ENCODE measurements at regions not wholly inside any gene's neighbourhood (a gene's known extent, or its start where the extent isn't known, plus 50 kb on each side); places are given as distances from the start of the nearest gene placed in this dataset.

GRCh38 chr2:147506889-147507288, 337.9 kb upstream of the ACVR2A start:
- DNase-seq (ENCODE audit: low spot score in 2 of 2) = no peak
- Histone ChIP-seq H3K4me1 (no peaks in the 10 kb centered on the region), H3K27ac (no peak overlapping the region), H3K4me3 (no peak overlapping the region), H3K9me3 (no peaks in the 10 kb centered on the region), H3K36me3 (no peaks in the 10 kb centered on the region), H3K27me3 (no peaks in the 10 kb centered on the region)
- TF ChIP-seq POLR2AphosphoS5 (IDR thresholded peaks at IDR 0.05) = no peak
- TF ChIP-seq POLR2A (IDR thresholded peaks at IDR 0.05) = no peak
- TF ChIP-seq, protein P1, sequence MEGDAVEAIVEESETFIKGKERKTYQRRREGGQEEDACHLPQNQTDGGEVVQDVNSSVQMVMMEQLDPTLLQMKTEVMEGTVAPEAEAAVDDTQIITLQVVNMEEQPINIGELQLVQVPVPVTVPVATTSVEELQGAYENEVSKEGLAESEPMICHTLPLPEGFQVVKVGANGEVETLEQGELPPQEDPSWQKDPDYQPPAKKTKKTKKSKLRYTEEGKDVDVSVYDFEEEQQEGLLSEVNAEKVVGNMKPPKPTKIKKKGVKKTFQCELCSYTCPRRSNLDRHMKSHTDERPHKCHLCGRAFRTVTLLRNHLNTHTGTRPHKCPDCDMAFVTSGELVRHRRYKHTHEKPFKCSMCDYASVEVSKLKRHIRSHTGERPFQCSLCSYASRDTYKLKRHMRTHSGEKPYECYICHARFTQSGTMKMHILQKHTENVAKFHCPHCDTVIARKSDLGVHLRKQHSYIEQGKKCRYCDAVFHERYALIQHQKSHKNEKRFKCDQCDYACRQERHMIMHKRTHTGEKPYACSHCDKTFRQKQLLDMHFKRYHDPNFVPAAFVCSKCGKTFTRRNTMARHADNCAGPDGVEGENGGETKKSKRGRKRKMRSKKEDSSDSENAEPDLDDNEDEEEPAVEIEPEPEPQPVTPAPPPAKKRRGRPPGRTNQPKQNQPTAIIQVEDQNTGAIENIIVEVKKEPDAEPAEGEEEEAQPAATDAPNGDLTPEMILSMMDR (IDR thresholded peaks at IDR 0.05) = no peak
- intact Hi-C loops (cut with DNase I; ENCODE audit: low total_unique reads) = no loop called here

- Histone ChIP-seq H3K27me3 (no peaks in the 10 kb centered on the region), H3K4me1 (no peaks in the 10 kb centered on the region), H3K36me3 (no peaks in the 10 kb centered on the region), H3K4me3 (no peak overlapping the region), H3K27ac (no peak overlapping the region), H3K9me3 (no peaks in the 10 kb centered on the region)
- intact Hi-C loops (cut with DNase I; ENCODE audit: low total_unique reads) = no loop called here
- DNase-seq (ENCODE audit: low spot score in 2 of 2) = no peak
- TF ChIP-seq, protein P1 (IDR thresholded peaks at IDR 0.05) = no peak
- TF ChIP-seq POLR2A (IDR thresholded peaks at IDR 0.05) (no peak), POLR2AphosphoS5 (IDR thresholded peaks at IDR 0.05) (no peak)
Observed at GRCh38 chr2:147502711-147503290, 342.0 kb upstream of the ACVR2A start.

- intact Hi-C loops (cut with DNase I; ENCODE audit: low total_unique reads) = no loop called here
- no peak overlapping the region for H3K27ac ChIP-seq
Observed at GRCh38 chr2:147501968-147502367, 342.9 kb upstream of the ACVR2A start.

DNA sequence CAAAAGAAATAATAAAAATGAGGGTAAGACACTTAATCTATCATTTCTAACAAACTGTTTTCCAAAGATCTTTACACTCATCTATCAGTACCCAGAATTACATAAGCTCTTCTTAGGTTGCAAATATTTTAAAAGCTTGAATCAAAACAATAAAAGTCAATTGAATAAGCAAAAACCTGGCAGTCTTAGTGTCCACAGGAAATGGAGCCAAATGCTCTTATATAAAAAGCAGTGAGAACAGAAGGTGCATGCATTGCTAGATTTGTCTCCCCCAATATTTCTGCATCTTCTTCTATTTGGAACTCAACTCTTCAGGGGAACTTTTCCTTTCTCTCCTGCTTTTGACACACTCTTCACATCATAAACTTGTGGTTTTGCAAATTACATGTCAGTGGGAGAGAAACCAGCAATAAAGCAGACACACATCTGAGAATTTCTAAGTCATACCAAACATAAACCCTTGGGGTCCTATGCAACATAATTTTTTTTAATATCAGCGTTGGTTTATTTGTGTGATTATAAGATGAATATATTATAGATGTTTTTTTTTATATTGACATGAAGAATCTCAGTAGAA, 343.9 kb upstream of the ACVR2A start:
- TF ChIP-seq POLR2AphosphoS5 (IDR thresholded peaks at IDR 0.05) (no peak), POLR2A (IDR thresholded peaks at IDR 0.05) (no peak)
- TF ChIP-seq, protein P1 (IDR thresholded peaks at IDR 0.05) = no peak

More at GRCh38 chr2:147501968-147502367, 342.9 kb upstream of the ACVR2A start:
- no peak for DNase-seq (ENCODE audit: low spot score in 2 of 2)
- no peak overlapping the region for H3K4me3 ChIP-seq
- no peaks in the 10 kb centered on the region for H3K4me1 ChIP-seq
- TF ChIP-seq, protein P1 (IDR thresholded peaks at IDR 0.05) = no peak
- TF ChIP-seq POLR2A (IDR thresholded peaks at IDR 0.05) = no peak
- no peak for TF ChIP-seq POLR2AphosphoS5 (IDR thresholded peaks at IDR 0.05)
- no peaks in the 10 kb centered on the region for H3K36me3 ChIP-seq
- H3K27me3 ChIP-seq = no peaks in the 10 kb centered on the region
- H3K9me3 ChIP-seq = no peaks in the 10 kb centered on the region

GRCh38 chr2:147500229-147500628, 344.6 kb upstream of the ACVR2A start:
- TF ChIP-seq, protein P1 (IDR thresholded peaks at IDR 0.05) = no peak
- TF ChIP-seq POLR2AphosphoS5 (IDR thresholded peaks at IDR 0.05) = no peak
- TF ChIP-seq POLR2A (IDR thresholded peaks at IDR 0.05) = no peak
- H3K4me3 ChIP-seq = no peak overlapping the region
- no peak overlapping the region for H3K27ac ChIP-seq
- no peaks in the 10 kb centered on the region for H3K27me3 ChIP-seq
- intact Hi-C loops (cut with DNase I; ENCODE audit: low total_unique reads) = no loop called here
- H3K4me1 ChIP-seq = no peaks in the 10 kb centered on the region
- no peaks in the 10 kb centered on the region for H3K9me3 ChIP-seq
- no peak for DNase-seq (ENCODE audit: low spot score in 2 of 2)
- no peaks in the 10 kb centered on the region for H3K36me3 ChIP-seq

More for the DNA sequence above, 343.9 kb upstream of the ACVR2A start:
- Histone ChIP-seq H3K4me3 (no peak overlapping the region), H3K27ac (no peak overlapping the region), H3K36me3 (no peaks in the 10 kb centered on the region), H3K9me3 (no peaks in the 10 kb centered on the region), H3K27me3 (no peaks in the 10 kb centered on the region), H3K4me1 (no peaks in the 10 kb centered on the region)
- no peak for DNase-seq (ENCODE audit: low spot score in 2 of 2)
- intact Hi-C loops (cut with DNase I; ENCODE audit: low total_unique reads) = no loop called here
